ENCODE measurements at regions not wholly inside any gene's neighbourhood (a gene's known extent, or its start where the extent isn't known, plus 50 kb on each side); places are given as distances from the start of the nearest gene placed in this dataset.
A peak's percentile ranks its signal among the peaks of the same experiment; 100 is the strongest.

GRCh38 chr20:60253471-60253870 lies 295.2 kb downstream of the CDH26 start:
- WGBS, 5 donors, result 75 to 91% (median 83%) methylated on average over 6 of the region's 6 CpGs
- Histone ChIP-seq H3K27ac (no peak overlapping the region), H3K27me3 (peaks cover 0 to 47% (median 0%) of the 10 kb centered on the region in 3 donors), H3K4me3 (no peak overlapping the region), H3K4me1 (no peaks in the 10 kb centered on the region), H3K36me3 (no peaks in the 10 kb centered on the region), H3K9me3 (no peaks in the 10 kb centered on the region)
- intact Hi-C loops (cut with DNase I; ENCODE audit: low total_unique reads), result no loop called here
- DNase-seq, result no peak
- TF ChIP-seq EP300 (IDR thresholded peaks at IDR 0.05) (no peak), CTCF (IDR thresholded peaks at IDR 0.05) (no peak), POLR2A (IDR thresholded peaks at IDR 0.05) (no peak), POLR2AphosphoS5 (IDR thresholded peaks at IDR 0.05) (no peak)

- 46 to 60% (median 54%) methylated on average over 6 of the region's 6 CpGs for WGBS, 5 donors
- intact Hi-C loops (cut with DNase I; ENCODE audit: low total_unique reads), result no loop called here
- TF ChIP-seq CTCF (IDR thresholded peaks at IDR 0.05) (no peak), POLR2A (IDR thresholded peaks at IDR 0.05) (no peak), EP300 (IDR thresholded peaks at IDR 0.05) (no peak), POLR2AphosphoS5 (IDR thresholded peaks at IDR 0.05) (no peak)
- Histone ChIP-seq H3K36me3 (no peaks in the 10 kb centered on the region), H3K4me3 (no peak overlapping the region), H3K9me3 (no peaks in the 10 kb centered on the region), H3K27ac (no peak overlapping the region), H3K27me3 (peaks cover 0 to 45% (median 0%) of the 10 kb centered on the region in 3 donors), H3K4me1 (no peaks in the 10 kb centered on the region)
- DNase-seq, result peak in 1 of 2 donors; percentile 13
These were observed 296.7 kb downstream of the CDH26 start for GRCh38 chr20:60254901-60255411.

- H3K9me3 ChIP-seq, result no peaks in the 10 kb centered on the region
- no peak overlapping the region for H3K4me3 ChIP-seq
- intact Hi-C loops (cut with DNase I; ENCODE audit: low total_unique reads), result no loop called here
- H3K36me3 ChIP-seq, result no peaks in the 10 kb centered on the region
- no peak for TF ChIP-seq CTCF (IDR thresholded peaks at IDR 0.05)
- TF ChIP-seq EP300 (IDR thresholded peaks at IDR 0.05), result no peak
- TF ChIP-seq POLR2A (IDR thresholded peaks at IDR 0.05), result no peak
- no peak for TF ChIP-seq POLR2AphosphoS5 (IDR thresholded peaks at IDR 0.05)
- WGBS, 5 donors, result 52 to 63% (median 60%) methylated on average over 3 of the region's 3 CpGs
- DNase-seq, result no peak
- no peak overlapping the region for H3K27ac ChIP-seq
- no peaks in the 10 kb centered on the region for H3K4me1 ChIP-seq
- H3K27me3 ChIP-seq, result peaks cover 0 to 45% (median 0%) of the 10 kb centered on the region in 3 donors
These were observed 297.2 kb downstream of the CDH26 start for GRCh38 chr20:60255415-60255814.

GRCh38 chr20:60255866-60256265 lies 297.6 kb downstream of the CDH26 start:
- TF ChIP-seq POLR2AphosphoS5 (IDR thresholded peaks at IDR 0.05) (no peak), EP300 (IDR thresholded peaks at IDR 0.05) (no peak), POLR2A (IDR thresholded peaks at IDR 0.05) (no peak), CTCF (IDR thresholded peaks at IDR 0.05) (no peak)
- peaks cover 0 to 45% (median 0%) of the 10 kb centered on the region in 3 donors for H3K27me3 ChIP-seq
- intact Hi-C loops (cut with DNase I; ENCODE audit: low total_unique reads), result no loop called here

More at GRCh38 chr20:60255866-60256265, 297.6 kb downstream of the CDH26 start:
- Histone ChIP-seq H3K36me3 (no peaks in the 10 kb centered on the region), H3K4me3 (no peak overlapping the region), H3K4me1 (no peaks in the 10 kb centered on the region), H3K9me3 (no peaks in the 10 kb centered on the region), H3K27ac (no peak overlapping the region)
- no peak for DNase-seq
- WGBS, 5 donors, result 79 to 85% (median 80%) methylated on average over 6 of the region's 6 CpGs

Data from stomach (tissue), 8 donors.